Dermis microvascular lymphatic vessel endothelial cell (primary cell): ENCODE measurements at regions not wholly inside any gene's neighbourhood (a gene's known extent, or its start where the extent isn't known, plus 50 kb on each side); places are given as distances from the start of the nearest gene placed in this dataset.
"Not testable (repeated sequence)": the region's sequence is repeated elsewhere in the genome, so short reads cannot be mapped to it uniquely, and the experiment has no call there.

Source experiments
- DNase-seq, 2 donors: peaks; one replicate each; pipeline versions ENCODE4 v3.0.0 to v3.0.0-alpha.2; 2010; ENCODE audit warnings: low read depth in 2 of 2

DNA sequence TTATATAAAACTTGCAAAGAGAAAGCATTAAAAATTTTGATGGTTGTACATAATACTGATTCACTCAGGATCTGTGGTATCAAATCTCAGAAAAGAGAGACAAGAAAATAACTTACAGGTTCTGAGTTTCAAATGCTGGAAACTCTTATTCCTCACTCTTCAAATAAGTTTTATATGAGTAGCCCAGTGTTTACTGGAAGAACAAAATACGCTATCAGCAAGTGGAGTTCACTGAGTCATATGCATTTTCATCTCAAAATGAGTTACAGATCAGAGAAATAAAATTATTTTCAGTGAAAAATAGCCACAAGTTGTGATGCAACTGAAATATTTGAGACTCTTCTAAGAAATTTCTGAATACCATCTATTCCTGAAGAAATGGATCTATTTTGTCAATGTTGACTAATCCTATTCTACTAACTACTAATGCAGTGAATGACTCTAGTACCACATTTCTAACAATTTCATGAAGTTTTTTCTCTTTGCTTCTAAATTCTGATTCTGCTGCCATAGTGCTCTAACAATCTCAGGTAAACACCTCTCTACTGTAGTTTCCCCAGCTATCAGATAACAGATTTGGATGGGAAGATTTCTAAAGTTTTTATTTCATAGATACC lies 391.7 kb downstream of the ZEB2 start:
- DNase-seq = no peak

GRCh38 chr2:144127693-144128092 lies 392.2 kb downstream of the ZEB2 start:
- no peak for DNase-seq

DNA sequence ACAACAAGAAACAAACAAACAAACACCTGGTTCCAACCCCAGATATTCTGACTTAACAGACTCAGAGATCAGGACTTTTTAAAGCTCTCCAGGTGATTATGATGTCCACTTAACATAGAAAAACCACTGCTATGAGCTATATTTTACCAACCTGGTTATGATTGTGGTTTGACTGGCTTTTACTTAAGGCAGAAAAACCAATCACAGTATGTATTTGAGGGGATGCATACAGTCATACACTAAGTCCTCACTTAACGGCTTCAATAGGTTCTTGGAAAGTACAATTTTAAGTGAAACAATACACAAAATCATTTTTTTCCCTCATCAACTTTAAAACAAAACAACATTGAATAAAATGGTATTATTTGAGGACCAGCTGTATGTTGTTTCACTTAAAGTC lies 393.6 kb downstream of the ZEB2 start:
- DNase-seq = no peak

- DNase-seq = no peak
These were observed 394.2 kb downstream of the ZEB2 start for GRCh38 chr2:144125751-144126150.

GRCh38 chr2:144124882-144125281 lies 395.0 kb downstream of the ZEB2 start:
- no peak for DNase-seq

- no peak for DNase-seq
These were observed 399.4 kb downstream of the ZEB2 start for GRCh38 chr2:144120487-144120886.

DNA sequence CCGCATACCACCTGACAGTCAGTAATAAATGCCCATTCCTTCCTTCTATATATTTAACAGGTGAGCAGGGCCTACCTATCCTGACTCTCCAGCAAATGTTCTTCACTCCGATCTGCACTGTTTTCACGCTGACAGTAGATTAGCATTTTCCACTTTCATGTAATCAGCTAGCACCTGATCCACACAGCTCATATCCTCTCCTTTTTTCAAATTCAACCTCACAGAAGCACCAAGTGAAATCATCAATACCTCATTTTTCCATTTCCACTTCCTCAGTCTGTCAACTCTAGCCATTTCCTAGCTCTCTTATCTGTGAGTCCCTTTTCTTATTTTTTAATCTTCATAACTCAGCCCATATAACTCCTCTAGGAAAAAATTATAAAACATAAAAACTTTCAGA lies 402.8 kb downstream of the ZEB2 start:
- DNase-seq = no peak

- DNase-seq = no peak
These were observed 404.1 kb downstream of the ZEB2 start for GRCh38 chr2:144115739-144116291.

- no peak for DNase-seq
These were observed 405.2 kb downstream of the ZEB2 start for GRCh38 chr2:144114760-144115159.

- DNase-seq = peak in 1 of 2 donors; percentile 74
These were observed 408.5 kb downstream of the ZEB2 start for GRCh38 chr2:144111437-144111836.

GRCh38 chr2:144106104-144106503 lies 413.8 kb downstream of the ZEB2 start:
- not testable (repeated sequence) for DNase-seq

GRCh38 chr2:144102386-144102785 lies 417.5 kb downstream of the ZEB2 start:
- no peak for DNase-seq

DNA sequence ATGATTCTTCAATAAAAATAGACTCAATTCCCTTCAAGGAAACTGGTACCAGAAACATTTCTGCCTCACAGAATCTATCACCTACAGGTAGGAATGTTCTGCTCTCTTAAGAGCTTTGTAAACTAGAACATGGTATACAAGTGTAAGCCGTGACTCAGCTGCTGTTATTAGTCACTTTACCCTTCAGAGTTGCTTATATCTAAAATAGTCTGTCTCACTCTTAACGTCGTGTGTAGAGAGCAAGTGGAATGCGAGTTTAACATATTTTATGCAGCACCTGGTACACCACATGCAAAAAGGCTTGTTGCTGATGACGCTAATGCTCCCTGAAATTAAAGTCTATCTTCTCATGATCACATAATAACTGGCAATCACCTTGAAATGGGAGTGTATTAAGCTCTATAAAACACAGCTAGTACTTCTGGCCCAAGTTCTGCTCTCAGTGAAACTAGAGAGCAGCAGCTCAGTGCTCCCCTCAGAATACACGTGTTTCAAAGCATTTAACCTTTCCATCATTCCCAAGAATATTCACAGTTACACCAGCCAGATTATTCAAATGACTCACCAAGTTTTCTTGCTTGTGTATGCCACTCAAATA lies 420.0 kb downstream of the ZEB2 start:
- peak in 1 of 2 donors; percentile 64 for DNase-seq

DNA sequence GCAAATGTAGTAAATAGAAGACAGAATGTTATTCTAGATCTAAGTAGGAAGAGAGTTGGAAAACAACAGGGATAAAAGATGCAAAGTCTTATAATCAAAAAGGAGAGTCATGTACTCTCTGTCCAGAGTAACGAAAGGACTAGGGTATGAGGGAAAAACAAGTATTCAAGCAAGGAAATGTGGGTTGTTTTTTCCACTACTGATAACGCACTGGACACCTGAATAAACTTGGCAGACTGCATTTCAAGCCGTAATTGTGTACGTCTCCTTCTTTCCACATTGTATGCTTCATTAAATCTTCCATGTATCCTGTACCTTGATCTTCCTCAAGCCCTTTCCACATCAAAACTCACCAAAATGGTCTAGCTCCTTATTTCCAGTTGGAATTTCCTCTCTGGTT lies 420.6 kb downstream of the ZEB2 start:
- DNase-seq = peak in 1 of 2 donors; percentile 67

DNA sequence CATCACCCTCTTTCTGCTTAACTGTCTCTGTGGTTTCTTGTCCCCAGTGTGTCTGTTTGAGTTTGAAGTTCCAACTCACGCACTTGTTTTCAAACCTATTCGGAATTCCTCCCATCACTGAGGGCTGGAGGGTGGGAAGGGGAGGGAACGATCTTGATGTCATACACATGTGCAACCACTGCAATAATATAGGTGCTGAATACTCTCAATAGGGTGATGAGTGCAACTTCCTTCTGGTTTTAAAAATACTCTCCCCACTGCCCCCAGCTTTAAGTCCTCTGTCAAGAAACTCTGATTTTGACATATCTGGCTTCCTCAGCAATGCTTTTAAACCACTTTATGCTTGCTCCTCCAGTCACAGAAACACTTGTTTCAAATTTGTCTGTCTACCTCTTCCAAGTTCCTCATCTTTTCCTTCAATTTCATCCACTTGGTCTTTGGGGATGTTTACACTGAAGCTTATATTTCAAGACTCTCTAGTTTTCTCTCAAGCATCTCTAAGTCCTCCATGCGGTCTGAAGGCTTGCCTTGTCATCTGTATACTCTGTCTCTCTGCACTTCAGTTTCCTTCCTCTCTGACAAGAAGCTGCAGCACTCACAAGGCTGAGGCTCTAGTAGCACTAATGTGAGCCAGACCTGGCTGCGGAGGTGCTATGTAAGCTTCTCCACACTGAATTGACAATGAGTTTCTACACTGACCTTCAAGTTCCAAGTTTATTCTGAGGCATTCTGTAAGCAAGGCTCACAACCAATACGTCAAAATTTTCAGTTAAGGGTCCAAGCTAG lies 422.3 kb downstream of the ZEB2 start:
- DNase-seq = no peak

DNA sequence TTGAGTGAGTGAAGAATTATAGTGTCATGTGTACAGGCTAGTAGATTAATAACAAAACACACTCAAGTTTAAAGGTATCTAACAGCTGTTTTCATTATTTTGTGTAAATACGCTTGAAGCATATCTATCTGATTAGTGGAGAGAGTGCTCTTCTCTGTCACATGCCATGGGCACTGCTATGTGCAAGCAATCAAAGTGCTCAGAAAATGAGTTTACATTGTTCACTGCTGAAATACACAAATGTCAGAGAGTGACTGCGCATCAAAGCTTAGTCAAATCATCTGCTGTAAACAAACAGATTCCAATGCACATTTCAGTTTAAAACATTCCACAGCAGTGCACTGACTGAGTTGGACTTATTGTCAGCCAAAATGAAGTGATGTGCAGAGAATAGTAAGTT lies 423.4 kb downstream of the ZEB2 start:
- no peak for DNase-seq

DNA sequence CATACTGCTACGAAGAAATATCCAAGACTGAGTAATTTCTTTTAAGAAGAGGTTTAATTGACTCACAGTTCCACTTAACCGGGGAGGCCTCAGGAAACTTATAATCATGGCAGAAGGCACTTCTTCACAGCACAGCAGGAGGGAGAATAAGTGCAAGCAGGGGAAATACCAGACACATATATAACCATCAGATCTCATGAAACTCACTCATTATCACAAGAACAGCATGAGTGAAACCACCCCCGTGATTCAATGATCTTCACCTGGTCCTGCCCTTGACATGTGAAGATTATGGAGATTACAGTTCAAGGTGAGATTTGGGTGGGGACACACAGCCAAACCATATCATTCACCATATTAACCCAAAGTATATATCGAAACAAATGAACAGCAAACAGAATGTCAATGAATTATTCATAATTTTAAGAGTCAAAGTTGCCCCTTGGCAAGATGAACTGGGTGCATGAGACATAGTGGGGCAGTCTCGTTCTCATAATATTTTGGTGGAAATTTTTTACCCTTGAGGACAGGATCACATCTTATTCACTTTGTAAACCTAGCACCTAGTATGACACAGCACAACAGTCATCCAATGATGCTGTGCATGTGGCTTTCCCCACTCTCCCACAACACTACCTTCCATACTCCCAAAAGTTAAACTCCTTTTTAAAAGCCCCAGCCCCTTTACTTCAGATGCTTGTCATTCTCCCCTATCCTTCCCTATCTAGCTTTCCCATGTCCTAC lies 425.3 kb downstream of the ZEB2 start:
- no peak for DNase-seq

GRCh38 chr2:144091622-144092021 lies 428.3 kb downstream of the ZEB2 start:
- no peak for DNase-seq

- no peak for DNase-seq
These were observed 431.1 kb downstream of the ZEB2 start for GRCh38 chr2:144088863-144089262.

DNA sequence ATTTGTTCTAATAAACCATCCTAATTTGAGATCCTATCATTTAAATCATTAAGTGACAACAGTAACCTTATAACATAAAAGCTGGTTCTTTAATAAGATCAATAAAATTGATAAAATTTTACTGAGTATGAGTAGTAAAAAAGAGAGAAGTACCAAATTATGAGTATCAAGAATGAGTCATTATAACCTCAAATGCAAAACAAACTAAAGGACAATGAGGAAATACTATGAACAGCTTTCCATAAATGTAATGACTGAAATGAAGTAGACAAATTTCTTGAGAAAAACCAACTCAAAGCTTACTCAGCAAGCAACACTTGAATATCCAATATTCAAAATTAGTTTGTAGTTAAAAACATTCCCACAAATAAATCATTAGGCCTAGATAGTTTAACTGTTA lies 433.0 kb downstream of the ZEB2 start:
- no peak for DNase-seq

DNA sequence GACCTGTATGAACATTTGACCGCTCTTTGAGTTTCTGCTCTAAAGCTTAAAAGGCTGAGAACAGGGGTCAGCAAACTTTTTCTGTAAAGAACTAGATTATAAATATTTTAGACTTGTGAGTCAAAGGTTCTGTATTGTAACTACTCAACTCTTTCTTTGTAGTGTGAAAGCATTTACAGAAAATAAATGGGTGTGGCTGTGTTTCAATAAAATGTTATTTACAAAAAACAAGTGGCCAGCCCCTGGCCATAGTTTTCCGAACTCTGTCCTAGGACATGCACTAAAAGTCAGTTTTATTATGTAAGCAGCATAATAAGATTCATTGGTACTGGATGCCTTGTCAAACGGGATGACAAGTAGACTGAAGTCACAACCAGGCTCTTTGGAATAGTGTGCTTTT lies 434.9 kb downstream of the ZEB2 start:
- DNase-seq = no peak

- DNase-seq = peak in 1 of 2 donors; percentile 4
These were observed 435.7 kb downstream of the ZEB2 start for GRCh38 chr2:144084114-144084661.
